ENCODE measurements at regions not wholly inside any gene's neighbourhood (a gene's known extent, or its start where the extent isn't known, plus 50 kb on each side); places are given as distances from the start of the nearest gene placed in this dataset.

GRCh38 chr6:10019851-10020250 is 395.0 kb downstream of the TFAP2A start:
- TF ChIP-seq CTCF (conservative IDR thresholded peaks at IDR 0.05; ENCODE audit: low read length) = no peak
- no peak for DNase-seq (ENCODE audit: low read depth)
- H3K4me3 ChIP-seq (ENCODE audit: low read length) = no peak overlapping the region

DNA sequence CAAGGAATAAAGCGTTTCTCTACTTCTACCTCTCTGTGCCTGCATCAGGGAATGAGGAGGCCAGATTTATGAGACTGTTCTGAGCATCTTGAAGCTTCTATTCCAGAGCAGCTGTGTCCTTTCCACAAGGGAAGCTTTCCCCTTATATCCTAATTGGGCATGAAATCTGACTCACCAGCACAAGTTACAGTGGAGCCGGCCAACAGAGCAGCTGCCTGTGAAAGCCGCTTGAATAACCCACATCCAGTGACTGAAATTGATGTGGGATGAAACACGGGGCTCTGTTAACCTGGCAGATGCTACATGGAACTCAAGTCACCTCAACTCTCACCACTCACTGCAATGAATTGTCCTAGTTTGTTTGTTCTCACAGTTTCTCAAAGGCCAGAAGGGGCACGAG is 400.3 kb downstream of the TFAP2A start:
- H3K4me3 ChIP-seq (ENCODE audit: low read length) = no peak overlapping the region
- TF ChIP-seq CTCF (conservative IDR thresholded peaks at IDR 0.05; ENCODE audit: low read length) = no peak
- DNase-seq (ENCODE audit: low read depth) = peak; percentile 18

DNA sequence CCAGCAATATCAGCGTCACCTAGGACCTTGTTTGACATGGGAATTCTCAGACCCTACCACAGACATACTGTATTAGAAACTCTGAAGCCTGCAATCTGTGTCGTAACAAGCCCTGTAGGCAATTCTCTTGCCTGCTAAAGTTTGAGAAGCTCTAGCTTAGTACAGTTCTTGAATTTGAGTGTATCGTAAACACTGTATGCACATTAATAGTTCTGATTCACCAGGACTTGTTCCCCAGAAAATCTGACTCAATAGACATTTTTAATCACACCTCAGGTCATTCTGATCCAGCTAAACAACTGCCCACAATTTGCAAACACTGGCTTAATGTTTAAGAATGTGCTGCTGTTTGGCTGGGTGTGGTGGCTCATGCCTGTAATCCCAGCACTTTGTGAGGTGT is 414.3 kb downstream of the TFAP2A start:
- H3K4me3 ChIP-seq (ENCODE audit: low read length) = no peak overlapping the region
- no peak for TF ChIP-seq CTCF (conservative IDR thresholded peaks at IDR 0.05; ENCODE audit: low read length)
- DNase-seq (ENCODE audit: low read depth) = no peak

- H3K4me3 ChIP-seq (ENCODE audit: low read length) = no peak overlapping the region
- no peak for TF ChIP-seq CTCF (conservative IDR thresholded peaks at IDR 0.05; ENCODE audit: low read length)
- no peak for DNase-seq (ENCODE audit: low read depth)
Observed at GRCh38 chr6:9999796-10000195, 415.1 kb downstream of the TFAP2A start.

- no peak for TF ChIP-seq CTCF (conservative IDR thresholded peaks at IDR 0.05; ENCODE audit: low read length)
- H3K4me3 ChIP-seq (ENCODE audit: low read length) = no peak overlapping the region
- DNase-seq (ENCODE audit: low read depth) = no peak
Observed at GRCh38 chr6:9986273-9986672, 428.6 kb downstream of the TFAP2A start.

DNA sequence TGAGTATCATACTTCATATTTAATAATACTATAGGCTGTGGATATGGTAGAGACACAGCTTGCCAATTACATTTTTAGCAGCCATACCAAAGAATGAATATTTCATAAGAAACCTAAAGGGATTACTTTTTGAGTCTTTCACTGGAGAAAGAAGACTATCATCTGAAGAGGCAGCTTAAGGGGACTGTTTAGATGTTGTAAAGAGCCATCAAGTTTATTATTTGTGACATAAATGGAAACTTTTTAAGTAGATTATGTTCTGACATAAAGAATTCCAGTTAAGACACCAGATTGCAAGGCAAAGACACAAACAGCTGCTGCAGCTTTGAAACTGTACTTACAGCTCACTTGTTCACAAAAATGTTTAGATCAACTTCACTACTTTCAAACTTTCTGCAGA is 429.4 kb downstream of the TFAP2A start:
- H3K4me3 ChIP-seq (ENCODE audit: low read length) = no peak overlapping the region
- DNase-seq (ENCODE audit: low read depth) = no peak
- TF ChIP-seq CTCF (conservative IDR thresholded peaks at IDR 0.05; ENCODE audit: low read length) = no peak

GRCh38 chr6:9984607-9985006 is 430.3 kb downstream of the TFAP2A start:
- no peak for TF ChIP-seq CTCF (conservative IDR thresholded peaks at IDR 0.05; ENCODE audit: low read length)
- no peak for DNase-seq (ENCODE audit: low read depth)
- H3K4me3 ChIP-seq (ENCODE audit: low read length) = no peak overlapping the region

Data from AG10803 (cell line).